ENCODE measurements at regions not wholly inside any gene's neighbourhood (a gene's known extent, or its start where the extent isn't known, plus 50 kb on each side); places are given as distances from the start of the nearest gene placed in this dataset.

DNA sequence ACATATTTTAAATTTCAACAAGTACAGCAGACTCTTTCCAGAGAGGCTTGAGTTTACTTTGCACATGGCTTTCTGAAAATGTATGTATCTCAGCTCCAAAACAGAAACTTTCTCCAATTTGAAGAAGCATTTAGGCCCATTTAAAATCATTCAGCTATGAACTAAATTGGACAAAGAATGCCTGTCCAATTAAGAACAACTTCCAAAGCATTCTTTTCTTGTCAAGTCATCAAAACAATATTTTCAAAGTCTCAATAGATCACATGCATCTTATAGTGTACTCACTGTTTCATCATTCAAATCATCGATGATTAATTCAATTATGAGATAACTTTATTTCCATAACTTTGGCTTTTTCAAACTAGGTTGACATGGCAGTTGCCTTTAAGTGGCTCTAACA lies 95.2 kb downstream of the KBTBD8 start:
- no peak for TF ChIP-seq POLR2AphosphoS5 (IDR thresholded peaks at IDR 0.05; ENCODE audit: low read depth, low read length)
- no peak for TF ChIP-seq SUZ12 (IDR thresholded peaks at IDR 0.05; ENCODE audit: low read length)
- TF ChIP-seq, protein P1, sequence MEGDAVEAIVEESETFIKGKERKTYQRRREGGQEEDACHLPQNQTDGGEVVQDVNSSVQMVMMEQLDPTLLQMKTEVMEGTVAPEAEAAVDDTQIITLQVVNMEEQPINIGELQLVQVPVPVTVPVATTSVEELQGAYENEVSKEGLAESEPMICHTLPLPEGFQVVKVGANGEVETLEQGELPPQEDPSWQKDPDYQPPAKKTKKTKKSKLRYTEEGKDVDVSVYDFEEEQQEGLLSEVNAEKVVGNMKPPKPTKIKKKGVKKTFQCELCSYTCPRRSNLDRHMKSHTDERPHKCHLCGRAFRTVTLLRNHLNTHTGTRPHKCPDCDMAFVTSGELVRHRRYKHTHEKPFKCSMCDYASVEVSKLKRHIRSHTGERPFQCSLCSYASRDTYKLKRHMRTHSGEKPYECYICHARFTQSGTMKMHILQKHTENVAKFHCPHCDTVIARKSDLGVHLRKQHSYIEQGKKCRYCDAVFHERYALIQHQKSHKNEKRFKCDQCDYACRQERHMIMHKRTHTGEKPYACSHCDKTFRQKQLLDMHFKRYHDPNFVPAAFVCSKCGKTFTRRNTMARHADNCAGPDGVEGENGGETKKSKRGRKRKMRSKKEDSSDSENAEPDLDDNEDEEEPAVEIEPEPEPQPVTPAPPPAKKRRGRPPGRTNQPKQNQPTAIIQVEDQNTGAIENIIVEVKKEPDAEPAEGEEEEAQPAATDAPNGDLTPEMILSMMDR (IDR thresholded peaks at IDR 0.05; ENCODE audit: control extremely low read depth in 1 of 3, insufficient read depth in 1 of 3, low read depth in 1 of 3, low read length in 3 of 3), result no peak

All from H1 (cell line).